ENCODE measurements at regions not wholly inside any gene's neighbourhood (a gene's known extent, or its start where the extent isn't known, plus 50 kb on each side); places are given as distances from the start of the nearest gene placed in this dataset.

GRCh38 chrX:39052751-39053150, 251.5 kb downstream of the MID1IP1 start:
- Histone ChIP-seq H3F3A (ENCODE audit: insufficient read depth) (no peaks in the 10 kb centered on the region), H3K4me3 (no peak overlapping the region), H3K9me2 (ENCODE audit: insufficient read depth) (no peaks in the 10 kb centered on the region), H3K27ac (no peak overlapping the region), H3K27me3 (replicated peaks; ENCODE audit: insufficient read depth) (no peaks in the 10 kb centered on the region), H3K9me3 (ENCODE audit: low read depth) (no peaks in the 10 kb centered on the region), H3K4me1 (ENCODE audit: insufficient read depth) (no peaks in the 10 kb centered on the region), H3K79me2 (ENCODE audit: insufficient read depth) (no peaks in the 10 kb centered on the region), H3K36me3 (ENCODE audit: low read depth) (no peaks in the 10 kb centered on the region), H3K9ac (no peak overlapping the region), H3K4me2 (ENCODE audit: unreplicated experiment) (no peak overlapping the region), H4K20me1 (ENCODE audit: insufficient read depth) (no peaks in the 10 kb centered on the region), H2AFZ (no peak overlapping the region)
- TF ChIP-seq EZH2phosphoT487 (IDR thresholded peaks at IDR 0.05; ENCODE audit: insufficient read depth, low read depth): no peak
- TF ChIP-seq EZH2 (IDR thresholded peaks at IDR 0.05; ENCODE audit: insufficient read depth, poor library complexity, severe bottlenecking): no peak
- 61 to 69% methylated on average over 2 of the region's 2 CpGs for WGBS, 2 experiments (ENCODE audit: low coverage in 1 of 2, low lambda C conversion rate in 2 of 2, missing lambda C conversion rate in 2 of 2)
- in situ Hi-C loops (cut with MboI): no loop called here
- DNase-seq: no peak

GRCh38 chrX:39058724-39059123, 257.5 kb downstream of the MID1IP1 start:
- Histone ChIP-seq H2AFZ (no peak overlapping the region), H3K27ac (no peak overlapping the region), H4K20me1 (ENCODE audit: insufficient read depth) (no peaks in the 10 kb centered on the region), H3K9ac (no peak overlapping the region), H3K36me3 (ENCODE audit: low read depth) (no peaks in the 10 kb centered on the region), H3K4me2 (ENCODE audit: unreplicated experiment) (no peak overlapping the region), H3K79me2 (ENCODE audit: insufficient read depth) (no peaks in the 10 kb centered on the region), H3K27me3 (replicated peaks; ENCODE audit: insufficient read depth) (no peaks in the 10 kb centered on the region), H3K9me2 (ENCODE audit: insufficient read depth) (no peaks in the 10 kb centered on the region), H3K4me3 (no peak overlapping the region), H3K9me3 (ENCODE audit: low read depth) (no peaks in the 10 kb centered on the region), H3K4me1 (ENCODE audit: insufficient read depth) (no peaks in the 10 kb centered on the region), H3F3A (ENCODE audit: insufficient read depth) (no peaks in the 10 kb centered on the region)
- in situ Hi-C loops (cut with MboI): no loop called here
- 65 to 72% methylated on average over 3 of the region's 3 CpGs for WGBS, 2 experiments (ENCODE audit: low coverage in 1 of 2, low lambda C conversion rate in 2 of 2, missing lambda C conversion rate in 2 of 2)
- DNase-seq: no peak
- TF ChIP-seq EZH2 (IDR thresholded peaks at IDR 0.05; ENCODE audit: insufficient read depth, poor library complexity, severe bottlenecking) (no peak), EZH2phosphoT487 (IDR thresholded peaks at IDR 0.05; ENCODE audit: insufficient read depth, low read depth) (no peak)

- Histone ChIP-seq H3K79me2 (ENCODE audit: insufficient read depth) (no peaks in the 10 kb centered on the region), H3K27me3 (replicated peaks; ENCODE audit: insufficient read depth) (no peaks in the 10 kb centered on the region), H3F3A (ENCODE audit: insufficient read depth) (no peaks in the 10 kb centered on the region), H3K4me3 (no peak overlapping the region), H4K20me1 (ENCODE audit: insufficient read depth) (no peaks in the 10 kb centered on the region), H3K27ac (no peak overlapping the region), H3K9ac (no peak overlapping the region), H3K36me3 (ENCODE audit: low read depth) (no peaks in the 10 kb centered on the region), H3K4me1 (ENCODE audit: insufficient read depth) (no peaks in the 10 kb centered on the region), H2AFZ (no peak overlapping the region), H3K9me2 (ENCODE audit: insufficient read depth) (no peaks in the 10 kb centered on the region), H3K4me2 (ENCODE audit: unreplicated experiment) (no peak overlapping the region), H3K9me3 (ENCODE audit: low read depth) (no peaks in the 10 kb centered on the region)
- DNase-seq: no peak
- in situ Hi-C loops (cut with MboI): no loop called here
- TF ChIP-seq EZH2 (IDR thresholded peaks at IDR 0.05; ENCODE audit: insufficient read depth, poor library complexity, severe bottlenecking) (no peak), EZH2phosphoT487 (IDR thresholded peaks at IDR 0.05; ENCODE audit: insufficient read depth, low read depth) (no peak)
Measured at GRCh38 chrX:39059866-39060265, 258.6 kb downstream of the MID1IP1 start.

GRCh38 chrX:39063037-39063436, 261.8 kb downstream of the MID1IP1 start:
- Histone ChIP-seq H3K9ac (no peak overlapping the region), H2AFZ (no peak overlapping the region), H3K27me3 (replicated peaks; ENCODE audit: insufficient read depth) (no peaks in the 10 kb centered on the region), H3K4me3 (no peak overlapping the region), H3K79me2 (ENCODE audit: insufficient read depth) (no peaks in the 10 kb centered on the region), H3K4me1 (ENCODE audit: insufficient read depth) (no peaks in the 10 kb centered on the region), H3K9me3 (ENCODE audit: low read depth) (no peaks in the 10 kb centered on the region), H3F3A (ENCODE audit: insufficient read depth) (no peaks in the 10 kb centered on the region), H3K4me2 (ENCODE audit: unreplicated experiment) (no peak overlapping the region), H4K20me1 (ENCODE audit: insufficient read depth) (no peaks in the 10 kb centered on the region), H3K36me3 (ENCODE audit: low read depth) (no peaks in the 10 kb centered on the region), H3K27ac (no peak overlapping the region), H3K9me2 (ENCODE audit: insufficient read depth) (no peaks in the 10 kb centered on the region)
- no peak for TF ChIP-seq EZH2 (IDR thresholded peaks at IDR 0.05; ENCODE audit: insufficient read depth, poor library complexity, severe bottlenecking)
- no peak for TF ChIP-seq EZH2phosphoT487 (IDR thresholded peaks at IDR 0.05; ENCODE audit: insufficient read depth, low read depth)
- no peak for DNase-seq
- 32 to 51% methylated on average over 2 to 4 of the region's 4 CpGs for WGBS, 2 experiments (ENCODE audit: low coverage in 1 of 2, low lambda C conversion rate in 2 of 2, missing lambda C conversion rate in 2 of 2)
- in situ Hi-C loops (cut with MboI): no loop called here

GRCh38 chrX:39063702-39064101, 262.4 kb downstream of the MID1IP1 start:
- no peaks in the 10 kb centered on the region for H3K4me1 ChIP-seq (ENCODE audit: insufficient read depth)
- TF ChIP-seq EZH2phosphoT487 (IDR thresholded peaks at IDR 0.05; ENCODE audit: insufficient read depth, low read depth): no peak
- TF ChIP-seq EZH2 (IDR thresholded peaks at IDR 0.05; ENCODE audit: insufficient read depth, poor library complexity, severe bottlenecking): no peak
- H3K27ac ChIP-seq: no peak overlapping the region
- H3K27me3 ChIP-seq (replicated peaks; ENCODE audit: insufficient read depth): no peaks in the 10 kb centered on the region
- no peaks in the 10 kb centered on the region for H3K79me2 ChIP-seq (ENCODE audit: insufficient read depth)
- no peaks in the 10 kb centered on the region for H3K9me3 ChIP-seq (ENCODE audit: low read depth)
- H3K36me3 ChIP-seq (ENCODE audit: low read depth): no peaks in the 10 kb centered on the region
- H3F3A ChIP-seq (ENCODE audit: insufficient read depth): no peaks in the 10 kb centered on the region
- H2AFZ ChIP-seq: no peak overlapping the region
- H4K20me1 ChIP-seq (ENCODE audit: insufficient read depth): no peaks in the 10 kb centered on the region
- no peaks in the 10 kb centered on the region for H3K9me2 ChIP-seq (ENCODE audit: insufficient read depth)
- in situ Hi-C loops (cut with MboI): no loop called here
- no peak for DNase-seq
- H3K4me3 ChIP-seq: no peak overlapping the region
- H3K4me2 ChIP-seq (ENCODE audit: unreplicated experiment): no peak overlapping the region
- no peak overlapping the region for H3K9ac ChIP-seq
